Transverse colon (tissue), 4 donors: ENCODE measurements at regions not wholly inside any gene's neighbourhood (a gene's known extent, or its start where the extent isn't known, plus 50 kb on each side); places are given as distances from the start of the nearest gene placed in this dataset.

Source experiments
- DNase-seq: peaks from one replicate; pipeline ENCODE4 v3.0.0-alpha.2; 2019
- H3K27ac ChIP-seq, 4 donors: fragments of 200-600 bp; sonication (generic); 2 replicates each; pipeline ENCODE4 v1.5.1; 2016 to 2018; ENCODE audit warnings: inconsistent platforms in 4 of 4
- H3K27me3 ChIP-seq: fragments of 200-600 bp; sonication (generic); 2 replicates; pipeline ENCODE4 v1.5.1; 2017; ENCODE audit warnings: inconsistent platforms
- H3K36me3 ChIP-seq, 4 donors: fragments of 200-600 bp; sonication (generic); 2 replicates each; pipeline ENCODE4 v1.5.1; 2017 to 2019; ENCODE audit warnings: inconsistent platforms in 4 of 4
- H3K4me1 ChIP-seq, 4 donors: fragments of 200-600 bp; sonication (generic); 2 replicates each; pipeline ENCODE4 v1.5.1; 2017 to 2020; ENCODE audit warnings: inconsistent platforms in 4 of 4
- H3K4me3 ChIP-seq, 4 donors: fragments of 200-600 bp; sonication (generic); 1 replicate in 1 of 4; 2 replicates in 3 of 4; pipeline versions ENCODE4 v1.5.1 to v1.6.1; 2017 to 2019; ENCODE audit warnings: inconsistent platforms in 4 of 4
- H3K9me3 ChIP-seq, 2 donors: fragments of 200-600 bp; sonication (generic); 2 replicates each; pipeline ENCODE4 v1.5.1; 2017 to 2019; ENCODE audit warnings: inconsistent platforms in 2 of 2
- CTCF ChIP-seq, 5 experiments: fragments of 200-600 bp in 3 of 5; fragments of 450-650 bp in 2 of 5; sonication (generic) in 3 of 5; IDR thresholded peaks; 1 replicate in 2 of 5; 2 replicates in 3 of 5; pipeline ENCODE4 v1.5.1; 2016 to 2017; ENCODE audit warnings: antibody characterized with exemption in 5 of 5, inconsistent platforms in 3 of 5, mild to moderate bottlenecking in 2 of 5, moderate library complexity in 1 of 5
- EP300 ChIP-seq: sonication (generic); formaldehyde crosslinking; IDR thresholded peaks from one replicate; pipeline ENCODE4 v1.6.1; 2017; ENCODE audit warnings: antibody characterized with exemption, low read depth
- POLR2A ChIP-seq: fragments of 450-650 bp; IDR thresholded peaks from one replicate; pipeline ENCODE4 v1.6.1; 2016; ENCODE audit warnings: antibody characterized with exemption, mild to moderate bottlenecking, moderate library complexity
- POLR2AphosphoS5 ChIP-seq, 3 donors: sonication (generic); formaldehyde crosslinking; IDR thresholded peaks; one replicate each; pipeline ENCODE4 v1.6.1; 2016; ENCODE audit warnings: antibody characterized with exemption in 3 of 3
- WGBS, 2 donors: methylation state at CpG; one replicate each; pipeline ENCODE4 v1.1.5; 2018; ENCODE audit warnings: low coverage in 1 of 2; 5-methylcytosine and 5-hydroxymethylcytosine counted together
- in situ Hi-C, 4 donors: fragments of 200-750 bp; cut with MboI; loops; one replicate each; pipeline versions ENCODE4 v1.15.0 to v1.15.1; 2017; ENCODE audit warnings: low sequenced_read_pairs in 3 of 4, low pct_ligation_motif_present in 1 of 4, low pct_unique_long_range_greater_than_20kb in 1 of 4
- intact Hi-C: fragments of 100-400 bp; cut with DNase I; formaldehyde crosslinking; loops from one replicate; pipeline ENCODE4 v1.15.1; 2023; ENCODE audit warnings: low total_unique reads

- peak; percentile 25 for DNase-seq
- H3K27ac ChIP-seq, result peak overlapping the region; percentile 3 to 45 (median 40)
- intact Hi-C loops, result no loop called here
- no peak overlapping the region for H3K4me3 ChIP-seq
- no peaks in the 10 kb centered on the region for H3K9me3 ChIP-seq
- no peak for TF ChIP-seq CTCF (IDR thresholded peaks at IDR 0.05)
- no peaks in the 10 kb centered on the region for H3K27me3 ChIP-seq
- H3K36me3 ChIP-seq, result no peaks in the 10 kb centered on the region
- WGBS, 2 donors, result 62 to 86% methylated on average over 3 to 12 of the region's 12 CpGs
- H3K4me1 ChIP-seq, result peaks cover 0 to 16% (median 3%) of the 10 kb centered on the region in 4 donors
- in situ Hi-C loops, result no loop called here
Observed at GRCh38 chr6:7042056-7042653, 65.6 kb upstream of the RREB1 start.

- intact Hi-C loops (no loop called here), in situ Hi-C loops (no loop called here)
- TF ChIP-seq EP300, result no peak
- TF ChIP-seq POLR2AphosphoS5 (IDR thresholded peaks at IDR 0.05), result no peak
- TF ChIP-seq CTCF (IDR thresholded peaks at IDR 0.05), result no peak
- TF ChIP-seq POLR2A, result no peak
- no peak overlapping the region for H3K4me3 ChIP-seq
- 66 to 81% methylated on average over 5 to 11 of the region's 11 CpGs for WGBS, 2 donors
- H3K27me3 ChIP-seq, result no peaks in the 10 kb centered on the region
- peak overlapping the region; percentile 3 to 45 (median 40) for H3K27ac ChIP-seq
- no peaks in the 10 kb centered on the region for H3K9me3 ChIP-seq
- no peaks in the 10 kb centered on the region for H3K36me3 ChIP-seq
- no peak for DNase-seq
- H3K4me1 ChIP-seq, result peaks cover 0 to 16% (median 3%) of the 10 kb centered on the region in 4 donors
Observed at GRCh38 chr6:7042654-7043545, 64.9 kb upstream of the RREB1 start.

GRCh38 chr6:7045331-7045730 lies 62.4 kb upstream of the RREB1 start:
- Histone ChIP-seq H3K36me3 (no peaks in the 10 kb centered on the region), H3K9me3 (no peaks in the 10 kb centered on the region), H3K27ac (no peak overlapping the region), H3K4me3 (no peak overlapping the region), H3K27me3 (no peaks in the 10 kb centered on the region), H3K4me1 (peaks cover 0 to 21% (median 4%) of the 10 kb centered on the region in 4 donors)
- in situ Hi-C loops, result no loop called here
- WGBS, 2 donors, result 90 to 96% methylated on average over 4 of the region's 4 CpGs
- intact Hi-C loops, result no loop called here
- no peak for DNase-seq
- TF ChIP-seq EP300, result no peak
- TF ChIP-seq CTCF (IDR thresholded peaks at IDR 0.05), result no peak
- TF ChIP-seq POLR2AphosphoS5 (IDR thresholded peaks at IDR 0.05), result no peak

- no peak for DNase-seq
- no peak overlapping the region for H3K4me3 ChIP-seq
- TF ChIP-seq POLR2AphosphoS5 (IDR thresholded peaks at IDR 0.05) (no peak), POLR2A (no peak), CTCF (IDR thresholded peaks at IDR 0.05) (no peak), EP300 (no peak)
- in situ Hi-C loops, result no loop called here
- H3K27me3 ChIP-seq, result no peaks in the 10 kb centered on the region
- peaks cover 0 to 23% (median 6%) of the 10 kb centered on the region in 4 donors for H3K4me1 ChIP-seq
- WGBS, 2 donors, result 88 to 96% methylated on average over 1 of the region's 1 CpG
- intact Hi-C loops, result no loop called here
- H3K27ac ChIP-seq, result no peak overlapping the region
- H3K9me3 ChIP-seq, result no peaks in the 10 kb centered on the region
- no peaks in the 10 kb centered on the region for H3K36me3 ChIP-seq
Observed at GRCh38 chr6:7045746-7046145, 62.0 kb upstream of the RREB1 start.
